GM12878 (cell line): ENCODE measurements at regions not wholly inside any gene's neighbourhood (a gene's known extent, or its start where the extent isn't known, plus 50 kb on each side); places are given as distances from the start of the nearest gene placed in this dataset.

Experiments used
- ATAC-seq: fragments of 200-7000 bp; cut with Tn5 transposase; 3 replicates; pipeline ENCODE4 v1.9.1; 2020; ENCODE audit warnings: mild to moderate bottlenecking, moderate library complexity
- BruUV-seq: library from RNA; stranded (reverse); fragments of 400-500 nt; replicated peaks from 2 replicates; lab custom pipeline; 2021; lab: Mats Ljungman, UMichigan
- CTCF ChIA-PET: fragments of 300-600 bp; sonication (Branson Sonifier 250); formaldehyde crosslinking; extraction: SDS; loops from one replicate; lab custom pipeline; 2021; ENCODE audit warnings: inconsistent platforms; lab: Yijun Ruan, JAX
- POLR2A ChIA-PET: fragments of 350-600 bp; formaldehyde crosslinking; extraction: SDS; loops from one replicate; lab custom pipeline; 2021; ENCODE audit warnings: inconsistent platforms; lab: Charles Lee
- RAD21 ChIA-PET: fragments of 300-600 bp; sonication (Branson Sonifier 250); formaldehyde crosslinking; loops from one replicate; lab custom pipeline; 2023; ENCODE audit warnings: antibody characterized with exemption; ENCODE audit not compliant: unreplicated experiment; lab: Charles Lee
- SMC1A ChIA-PET: fragments of 300-600 bp; sonication (Branson Sonifier 250); formaldehyde crosslinking; loops from one replicate; lab custom pipeline; 2023; ENCODE audit not compliant: unreplicated experiment, uncharacterized antibody; lab: Charles Lee
- DNase-seq: peaks from one replicate; pipeline ENCODE4 v3.0.0-alpha.2; 2011; ENCODE audit warnings: low read depth, low spot score
- FAIRE-seq: peaks from 3 replicates; lab custom pipeline; 2011; peaks lifted over from hg19 to GRCh38; lab: Jason Lieb, UNC
- H2AFZ ChIP-seq: 2 replicates; pipeline ENCODE4 v1.6.0; 2011; ENCODE audit warnings: low read depth, low read length, control low read depth; ENCODE audit not compliant: control insufficient read depth
- H3K27ac ChIP-seq: 2 replicates; pipeline ENCODE4 v1.5.1; 2011; ENCODE audit warnings: control low read depth; ENCODE audit not compliant: control insufficient read depth, insufficient read depth
- H3K27me3 ChIP-seq, 2 experiments: replicated peaks in 1 of 2; 2 replicates each; pipeline versions ENCODE4 v1.6.0 to v1.6.1; 2011; ENCODE audit warnings: low read length in 1 of 2; ENCODE audit not compliant: control insufficient read depth in 2 of 2, insufficient read depth in 2 of 2
- H3K36me3 ChIP-seq, 2 experiments: 2 replicates each; pipeline ENCODE4 v1.5.1; 2011; ENCODE audit warnings: low read length in 1 of 2; ENCODE audit not compliant: control insufficient read depth in 2 of 2, insufficient read depth in 2 of 2
- H3K4me1 ChIP-seq: 2 replicates; pipeline ENCODE4 v1.6.1; 2011; ENCODE audit warnings: mild to moderate bottlenecking, low read length, moderate library complexity, mixed read lengths; ENCODE audit not compliant: control insufficient read depth, insufficient read depth
- H3K4me2 ChIP-seq: 2 replicates; pipeline ENCODE4 v1.6.0; 2011; ENCODE audit warnings: control low read depth; ENCODE audit not compliant: control insufficient read depth, insufficient read depth
- H3K4me3 ChIP-seq: fragments of 200-600 bp; sonication (generic); 2 replicates; pipeline ENCODE4 v1.5.1; 2016
- H3K79me2 ChIP-seq: 2 replicates; pipeline ENCODE4 v1.6.0; 2011; ENCODE audit warnings: low read length; ENCODE audit not compliant: control insufficient read depth, insufficient read depth
- H3K9ac ChIP-seq: 2 replicates; pipeline ENCODE4 v1.8.0; 2011; ENCODE audit warnings: low read length, control low read depth, mixed read lengths; ENCODE audit not compliant: control insufficient read depth, insufficient read depth
- H3K9me3 ChIP-seq: replicated peaks from 3 replicates; pipeline ENCODE4 v1.5.1; 2011; ENCODE audit warnings: mild to moderate bottlenecking, low read length; ENCODE audit not compliant: control insufficient read depth, insufficient read depth
- H4K20me1 ChIP-seq: 2 replicates; pipeline ENCODE4 v1.6.0; 2011; ENCODE audit not compliant: control insufficient read depth, insufficient read depth
- BCL11A ChIP-seq: IDR thresholded peaks from 2 replicates; pipeline ENCODE4 v1.6.1; 2011; ENCODE audit warnings: low read depth, low read length
- CBX3 ChIP-seq: fragments of 200-600 bp; sonication (generic); IDR thresholded peaks from 2 replicates; pipeline ENCODE4 v1.6.1; 2016; ENCODE audit warnings: low read depth, borderline replicate concordance
- FOXM1 ChIP-seq: IDR thresholded peaks from 2 replicates; pipeline ENCODE4 v1.6.1; 2012; ENCODE audit warnings: low read depth, mild to moderate bottlenecking, inconsistent platforms, low read length, moderate library complexity
- KDM1A ChIP-seq: fragments of 200-600 bp; sonication (generic); IDR thresholded peaks from 2 replicates; pipeline ENCODE4 v1.6.1; 2016; ENCODE audit warnings: borderline replicate concordance
- NR2C2 ChIP-seq: IDR thresholded peaks from 2 replicates; pipeline ENCODE4 v1.6.1; 2011; ENCODE audit warnings: borderline replicate concordance, low read depth; ENCODE audit not compliant: control insufficient read depth, insufficient read length
- PAX5 ChIP-seq: IDR thresholded peaks from 2 replicates; pipeline ENCODE4 v1.6.1; 2011; ENCODE audit warnings: low read depth, low read length, borderline replicate concordance
- SREBF1 ChIP-seq: IDR thresholded peaks from 2 replicates; pipeline ENCODE4 v1.6.1; 2012; ENCODE audit warnings: mild to moderate bottlenecking, low read length
- STAT3 ChIP-seq: IDR thresholded peaks from 2 replicates; pipeline ENCODE4 v1.6.1; 2011; ENCODE audit warnings: low read depth, low read length, improper control_type of control experiment
- TBL1XR1 ChIP-seq: IDR thresholded peaks from 2 replicates; pipeline ENCODE4 v1.6.1; 2012; ENCODE audit warnings: low read depth, low read length, improper control_type of control experiment
- ZNF622 ChIP-seq: fragments of 450-650 bp; IDR thresholded peaks from 2 replicates; pipeline ENCODE4 v1.6.1; 2017; ENCODE audit warnings: mild to moderate bottlenecking, inconsistent platforms
- WGBS: methylation state at CpG from one replicate; pipeline ENCODE4 v1.1.6; 2016; ENCODE audit warnings: low lambda C conversion rate; ENCODE audit not compliant: insufficient replicate concordance, insufficient coverage; ENCODE audit errors: missing lambda C conversion rate; 5-methylcytosine and 5-hydroxymethylcytosine counted together
- in situ Hi-C: fragments of 300-500 bp; cut with MboI; formaldehyde crosslinking; loops from 9 replicates; pipeline ENCODE4 v1.14.3; 2018; ENCODE audit warnings: mixed read lengths
- intact Hi-C: fragments of 100-400 bp; cut with micrococcal nuclease; formaldehyde crosslinking; loops from one replicate; pipeline ENCODE4 v1.14.2; 2022; ENCODE audit not compliant: unreplicated experiment
- TF ChIP-seq, protein P1 (sequence below): fragments of 450-650 bp; IDR thresholded peaks from 2 replicates; pipeline ENCODE4 v1.6.1; 2018; ENCODE audit warnings: borderline replicate concordance, mild to moderate bottlenecking; ENCODE audit not compliant: partially characterized antibody

DNA sequence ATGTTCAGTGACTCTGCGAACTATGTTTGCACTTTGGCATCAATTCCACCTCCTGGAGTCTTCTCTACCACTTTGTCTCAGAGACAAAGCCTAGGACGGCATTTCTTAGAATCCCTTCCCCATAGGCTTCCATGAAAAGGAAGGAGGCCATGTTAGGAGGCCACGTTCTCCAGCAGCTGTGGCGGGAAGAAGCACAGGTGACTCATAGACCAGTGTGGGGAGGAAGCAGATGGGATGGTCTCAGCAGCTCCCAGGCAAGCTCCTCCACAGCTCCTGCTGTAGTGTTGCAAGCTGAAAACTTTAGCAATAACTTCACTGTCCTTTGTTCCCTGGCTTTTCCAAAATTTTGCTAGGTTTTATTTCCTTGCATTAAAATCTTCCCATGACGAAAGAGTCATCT is 781.3 kb upstream of the ID2 start:
- Histone ChIP-seq H3K4me2 (no peak overlapping the region), H3K4me3 (no peak overlapping the region), H3K4me1 (peaks cover 3% of the 10 kb centered on the region; the same call in 1 of the 2 replicates), H3K9me3 (no peaks in the 10 kb centered on the region), H3K9ac (no peak overlapping the region), H2AFZ (no peak overlapping the region), H3K27ac (no peak overlapping the region), H3K79me2 (no peaks in the 10 kb centered on the region), H3K27me3 (no peaks in the 10 kb centered on the region), H4K20me1 (no peaks in the 10 kb centered on the region), H3K36me3 (no peaks in the 10 kb centered on the region)
- DNase-seq (no peak), ATAC-seq (no peak), FAIRE-seq (no peak)
- ChIA-PET RAD21 (no interaction called here), SMC1A (no interaction called here), CTCF (no interaction called here), POLR2A (no interaction called here)
- WGBS: 26% methylated on average over 5 of the region's 5 CpGs
- in situ Hi-C loops: no loop called here
- intact Hi-C loops: no loop called here
- no TSS peak for BruUV-seq
- no peak for TF ChIP-seq NR2C2
- TF ChIP-seq ZNF622: no peak
- TF ChIP-seq, protein P1, sequence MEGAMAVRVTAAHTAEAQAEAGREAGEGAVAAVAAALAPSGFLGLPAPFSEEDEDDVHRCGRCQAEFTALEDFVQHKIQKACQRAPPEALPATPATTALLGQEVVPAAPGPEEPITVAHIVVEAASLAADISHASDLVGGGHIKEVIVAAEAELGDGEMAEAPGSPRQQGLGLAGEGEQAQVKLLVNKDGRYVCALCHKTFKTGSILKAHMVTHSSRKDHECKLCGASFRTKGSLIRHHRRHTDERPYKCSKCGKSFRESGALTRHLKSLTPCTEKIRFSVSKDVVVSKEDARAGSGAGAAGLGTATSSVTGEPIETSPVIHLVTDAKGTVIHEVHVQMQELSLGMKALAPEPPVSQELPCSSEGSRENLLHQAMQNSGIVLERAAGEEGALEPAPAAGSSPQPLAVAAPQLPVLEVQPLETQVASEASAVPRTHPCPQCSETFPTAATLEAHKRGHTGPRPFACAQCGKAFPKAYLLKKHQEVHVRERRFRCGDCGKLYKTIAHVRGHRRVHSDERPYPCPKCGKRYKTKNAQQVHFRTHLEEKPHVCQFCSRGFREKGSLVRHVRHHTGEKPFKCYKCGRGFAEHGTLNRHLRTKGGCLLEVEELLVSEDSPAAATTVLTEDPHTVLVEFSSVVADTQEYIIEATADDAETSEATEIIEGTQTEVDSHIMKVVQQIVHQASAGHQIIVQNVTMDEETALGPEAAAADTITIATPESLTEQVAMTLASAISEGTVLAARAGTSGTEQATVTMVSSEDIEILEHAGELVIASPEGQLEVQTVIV: no peak
- no peak for TF ChIP-seq FOXM1
- TF ChIP-seq STAT3: no peak

DNA sequence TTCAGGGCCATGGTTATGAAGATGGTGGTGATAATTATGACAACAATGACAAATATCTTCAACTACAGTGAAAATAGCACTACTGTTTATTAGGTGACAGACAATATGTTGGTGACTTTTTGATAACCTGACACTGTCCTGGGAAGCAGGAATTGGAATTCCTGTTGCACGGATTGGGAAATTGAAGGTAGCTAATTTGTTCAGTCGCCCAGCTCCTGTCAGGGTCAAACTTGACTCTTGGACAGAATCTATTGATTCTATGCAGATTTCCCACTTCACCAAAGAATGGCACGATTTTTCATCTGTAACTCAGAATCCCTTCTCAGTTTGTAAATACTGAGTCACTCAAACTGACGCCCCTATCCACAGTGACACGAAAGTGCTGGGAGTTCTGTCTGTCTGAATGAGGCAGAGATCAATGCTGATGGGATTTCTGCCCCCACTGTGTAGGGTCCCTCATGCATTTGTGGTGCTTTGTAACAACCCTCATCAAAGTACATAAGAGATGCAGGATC is 779.5 kb upstream of the ID2 start:
- no peak overlapping the region for H2AFZ ChIP-seq
- no TSS peak for BruUV-seq
- no peak overlapping the region for H3K4me2 ChIP-seq
- FAIRE-seq (no peak), DNase-seq (no peak), ATAC-seq (no peak)
- ChIA-PET POLR2A (no interaction called here), SMC1A (no interaction called here), RAD21 (no interaction called here), CTCF (no interaction called here)
- H3K9me3 ChIP-seq: no peaks in the 10 kb centered on the region
- no peaks in the 10 kb centered on the region for H4K20me1 ChIP-seq
- in situ Hi-C loops: no loop called here
- H3K36me3 ChIP-seq: no peaks in the 10 kb centered on the region
- intact Hi-C loops: no loop called here
- peaks cover 3% of the 10 kb centered on the region; the same call in 1 of the 2 replicates for H3K4me1 ChIP-seq
- WGBS: 0% methylated on average over 5 of the region's 5 CpGs
- H3K79me2 ChIP-seq: no peaks in the 10 kb centered on the region
- no peak overlapping the region for H3K9ac ChIP-seq
- H3K27me3 ChIP-seq: no peaks in the 10 kb centered on the region
- no peak overlapping the region for H3K4me3 ChIP-seq
- TF ChIP-seq PAX5 (no peak), STAT3 (no peak), BCL11A (no peak), TBL1XR1 (no peak), CBX3 (no peak), SREBF1 (no peak), KDM1A (no peak)
- no peak overlapping the region for H3K27ac ChIP-seq
